ENCODE measurements at regions not wholly inside any gene's neighbourhood (a gene's known extent, or its start where the extent isn't known, plus 50 kb on each side); places are given as distances from the start of the nearest gene placed in this dataset.

DNA sequence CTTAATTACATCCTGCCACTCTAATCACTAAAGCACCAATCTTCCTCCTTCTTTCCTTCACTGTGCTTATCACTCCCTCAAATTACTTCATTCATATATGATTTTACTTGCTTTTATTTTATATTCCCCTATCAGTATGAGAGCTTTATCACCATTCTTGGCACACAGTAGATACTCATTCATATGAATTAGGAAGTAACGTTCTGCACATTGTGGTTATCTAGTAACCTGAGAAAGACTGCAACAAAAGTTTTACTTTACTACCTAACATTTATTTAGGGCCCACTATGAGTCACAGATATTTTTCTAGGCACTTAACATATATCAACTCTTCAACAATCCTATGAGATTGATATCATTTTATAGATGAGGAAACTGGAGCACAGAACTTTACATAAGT is 1559.9 kb upstream of the TENM4 start:
- Mint-ChIP-seq H3K36me3 (ENCODE audit: insufficient read depth, unreplicated experiment) (no peaks in the 10 kb centered on the region), H3K27me3 (ENCODE audit: insufficient read depth, unreplicated experiment) (no peaks in the 10 kb centered on the region), H3K9me3 (ENCODE audit: unreplicated experiment) (no peaks in the 10 kb centered on the region), H3K27ac (ENCODE audit: low read depth, unreplicated experiment) (no peak overlapping the region), H3K4me1 (ENCODE audit: insufficient read depth, unreplicated experiment) (peaks cover 9% of the 10 kb centered on the region), H3K4me3 (ENCODE audit: unreplicated experiment) (no peak overlapping the region)
- intact Hi-C loops (cut with micrococcal nuclease) = loop anchor here (10.0 kb wide), 2 partner anchors 146 to 276 kb away; no protein-coding TSS in a partner anchor
- no peak for TF ChIP-seq CTCF (IDR thresholded peaks at IDR 0.05; ENCODE audit: unreplicated experiment)
- no TSS peak for BruUV-seq (replicated peaks)
- DNase-seq (ENCODE audit: unreplicated experiment) = no peak
- CTCF ChIA-PET = no interaction called here
- POLR2A ChIA-PET = interaction anchor here (0.8 kb wide), 1 partner anchor 459 kb away, joined by 3 read pairs; no protein-coding TSS in a partner anchor

- TF ChIP-seq CTCF (IDR thresholded peaks at IDR 0.05; ENCODE audit: unreplicated experiment) = no peak
- DNase-seq (ENCODE audit: unreplicated experiment) = no peak
- peaks cover 6% of the 10 kb centered on the region for H3K4me1 Mint-ChIP-seq (ENCODE audit: insufficient read depth, unreplicated experiment)
- H3K36me3 Mint-ChIP-seq (ENCODE audit: insufficient read depth, unreplicated experiment) = no peaks in the 10 kb centered on the region
- H3K4me3 Mint-ChIP-seq (ENCODE audit: unreplicated experiment) = no peak overlapping the region
- BruUV-seq (replicated peaks) = no TSS peak
- ChIA-PET CTCF (no interaction called here), POLR2A (interaction anchor here (0.8 kb wide), 1 partner anchor 458 kb away, joined by 3 read pairs; no protein-coding TSS in a partner anchor)
- H3K27me3 Mint-ChIP-seq (ENCODE audit: insufficient read depth, unreplicated experiment) = no peaks in the 10 kb centered on the region
- H3K9me3 Mint-ChIP-seq (ENCODE audit: unreplicated experiment) = no peaks in the 10 kb centered on the region
- no peak overlapping the region for H3K27ac Mint-ChIP-seq (ENCODE audit: low read depth, unreplicated experiment)
- intact Hi-C loops (cut with micrococcal nuclease) = loop anchor here (10.0 kb wide), 2 partner anchors 146 to 276 kb away; no protein-coding TSS in a partner anchor
Measured at GRCh38 chr11:81000334-81000733, 1559.5 kb upstream of the TENM4 start.

- Mint-ChIP-seq H3K4me3 (ENCODE audit: unreplicated experiment) (no peak overlapping the region), H3K36me3 (ENCODE audit: insufficient read depth, unreplicated experiment) (no peaks in the 10 kb centered on the region), H3K27me3 (ENCODE audit: insufficient read depth, unreplicated experiment) (no peaks in the 10 kb centered on the region), H3K9me3 (ENCODE audit: unreplicated experiment) (no peaks in the 10 kb centered on the region), H3K27ac (ENCODE audit: low read depth, unreplicated experiment) (no peak overlapping the region), H3K4me1 (ENCODE audit: insufficient read depth, unreplicated experiment) (peaks cover 5% of the 10 kb centered on the region)
- ChIA-PET CTCF (no interaction called here), POLR2A (no interaction called here)
- no peak for DNase-seq (ENCODE audit: unreplicated experiment)
- no peak for TF ChIP-seq CTCF (IDR thresholded peaks at IDR 0.05; ENCODE audit: unreplicated experiment)
- intact Hi-C loops (cut with micrococcal nuclease) = no loop called here
- no TSS peak for BruUV-seq (replicated peaks)
Measured at GRCh38 chr11:80995523-80995922, 1554.7 kb upstream of the TENM4 start.

DNA sequence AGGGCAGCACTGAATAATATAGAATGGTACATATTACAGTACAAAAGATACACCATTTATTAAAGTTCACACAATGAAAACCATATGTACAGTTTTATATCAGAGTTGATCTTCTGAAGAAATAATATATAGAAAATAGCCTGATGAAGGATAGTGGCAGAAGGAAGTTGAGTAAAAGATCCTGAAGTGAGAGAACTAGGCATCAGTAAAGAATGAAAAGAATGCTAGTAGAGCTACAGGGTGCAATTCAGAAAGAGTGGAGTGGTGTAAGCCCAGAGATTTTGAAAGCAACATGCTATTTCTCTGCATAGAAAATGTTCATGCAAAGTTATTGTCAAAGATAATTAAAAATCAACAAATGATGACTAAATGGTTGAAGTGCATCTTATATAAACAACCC is 1552.7 kb upstream of the TENM4 start:
- Mint-ChIP-seq H3K27ac (ENCODE audit: low read depth, unreplicated experiment) (no peak overlapping the region), H3K4me3 (ENCODE audit: unreplicated experiment) (no peak overlapping the region), H3K9me3 (ENCODE audit: unreplicated experiment) (no peaks in the 10 kb centered on the region), H3K4me1 (ENCODE audit: insufficient read depth, unreplicated experiment) (peaks cover 5% of the 10 kb centered on the region), H3K27me3 (ENCODE audit: insufficient read depth, unreplicated experiment) (no peaks in the 10 kb centered on the region), H3K36me3 (ENCODE audit: insufficient read depth, unreplicated experiment) (no peaks in the 10 kb centered on the region)
- POLR2A ChIA-PET = no interaction called here
- no TSS peak for BruUV-seq (replicated peaks)
- CTCF ChIA-PET = no interaction called here
- DNase-seq (ENCODE audit: unreplicated experiment) = no peak
- no peak for TF ChIP-seq CTCF (IDR thresholded peaks at IDR 0.05; ENCODE audit: unreplicated experiment)
- intact Hi-C loops (cut with micrococcal nuclease) = no loop called here

Measured in MCF 10A (cell line).